Esophagus muscularis mucosa (tissue), 4 donors: ENCODE measurements at regions not wholly inside any gene's neighbourhood (a gene's known extent, or its start where the extent isn't known, plus 50 kb on each side); places are given as distances from the start of the nearest gene placed in this dataset.

ENCODE experiments used
- EP300 ChIP-seq: sonication (generic); formaldehyde crosslinking; IDR thresholded peaks from one replicate; pipeline ENCODE4 v1.6.1; 2017; ENCODE audit warnings: antibody characterized with exemption
- POLR2A ChIP-seq: fragments of 450-650 bp; IDR thresholded peaks from one replicate; pipeline ENCODE4 v1.6.1; 2017; ENCODE audit warnings: antibody characterized with exemption, moderate library complexity, mild to moderate bottlenecking, low read depth
- POLR2AphosphoS5 ChIP-seq, 2 donors: sonication (generic); formaldehyde crosslinking; IDR thresholded peaks; one replicate each; pipeline ENCODE4 v1.6.1; 2017; ENCODE audit warnings: antibody characterized with exemption in 2 of 2
- TF ChIP-seq, protein P1 (sequence below), 3 experiments: fragments of 200-600 bp in 2 of 3; fragments of 450-650 bp in 1 of 3; sonication (generic) in 2 of 3; IDR thresholded peaks; one replicate each; pipeline ENCODE4 v1.5.1; 2017 to 2019; ENCODE audit warnings: antibody characterized with exemption in 3 of 3, mild to moderate bottlenecking in 2 of 3, moderate library complexity in 1 of 3

DNA sequence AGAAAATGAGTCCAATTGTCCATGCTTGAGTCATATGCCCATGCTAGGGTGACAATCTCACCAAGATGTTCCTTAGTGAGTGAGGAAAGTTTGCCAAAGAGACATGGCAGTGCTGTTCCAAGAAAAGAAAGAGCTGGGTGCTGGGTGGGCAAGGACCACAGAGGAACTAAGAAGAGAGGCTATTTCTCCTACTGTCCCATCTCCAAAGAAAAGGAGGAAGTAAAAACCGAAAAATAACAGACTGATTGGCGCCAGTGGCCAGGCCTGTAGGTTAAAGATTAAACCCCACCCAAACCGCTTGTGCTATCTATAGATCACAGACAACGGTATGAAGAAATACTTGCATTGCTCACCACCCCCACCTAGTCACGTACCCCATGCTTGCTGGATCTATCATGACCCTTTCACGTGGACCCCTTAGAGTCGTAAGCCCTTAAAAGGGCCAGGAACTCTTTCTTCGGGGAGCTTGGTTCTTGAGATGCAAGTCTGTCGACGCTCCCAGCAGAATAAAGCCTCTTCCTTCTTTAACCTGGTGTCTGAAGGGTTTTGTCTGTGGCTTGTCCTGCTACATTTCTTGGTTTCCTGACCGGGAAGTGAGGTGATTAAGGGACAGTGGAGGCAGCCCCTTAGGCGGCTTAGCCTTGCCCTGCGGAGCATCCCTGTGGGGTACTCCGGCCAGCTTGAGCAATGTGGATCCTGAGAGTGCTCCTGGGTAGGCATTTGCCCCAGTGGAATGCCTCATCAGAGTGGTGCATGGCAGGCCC, 606.5 kb downstream of the UQCRFS1 start:
- TF ChIP-seq EP300: no peak
- TF ChIP-seq, protein P1, sequence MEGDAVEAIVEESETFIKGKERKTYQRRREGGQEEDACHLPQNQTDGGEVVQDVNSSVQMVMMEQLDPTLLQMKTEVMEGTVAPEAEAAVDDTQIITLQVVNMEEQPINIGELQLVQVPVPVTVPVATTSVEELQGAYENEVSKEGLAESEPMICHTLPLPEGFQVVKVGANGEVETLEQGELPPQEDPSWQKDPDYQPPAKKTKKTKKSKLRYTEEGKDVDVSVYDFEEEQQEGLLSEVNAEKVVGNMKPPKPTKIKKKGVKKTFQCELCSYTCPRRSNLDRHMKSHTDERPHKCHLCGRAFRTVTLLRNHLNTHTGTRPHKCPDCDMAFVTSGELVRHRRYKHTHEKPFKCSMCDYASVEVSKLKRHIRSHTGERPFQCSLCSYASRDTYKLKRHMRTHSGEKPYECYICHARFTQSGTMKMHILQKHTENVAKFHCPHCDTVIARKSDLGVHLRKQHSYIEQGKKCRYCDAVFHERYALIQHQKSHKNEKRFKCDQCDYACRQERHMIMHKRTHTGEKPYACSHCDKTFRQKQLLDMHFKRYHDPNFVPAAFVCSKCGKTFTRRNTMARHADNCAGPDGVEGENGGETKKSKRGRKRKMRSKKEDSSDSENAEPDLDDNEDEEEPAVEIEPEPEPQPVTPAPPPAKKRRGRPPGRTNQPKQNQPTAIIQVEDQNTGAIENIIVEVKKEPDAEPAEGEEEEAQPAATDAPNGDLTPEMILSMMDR (IDR thresholded peaks at IDR 0.05): no peak
- no peak for TF ChIP-seq POLR2AphosphoS5 (IDR thresholded peaks at IDR 0.05)
- TF ChIP-seq POLR2A: no peak
